Thymus (tissue), 11 donors: ENCODE measurements at regions not wholly inside any gene's neighbourhood (a gene's known extent, or its start where the extent isn't known, plus 50 kb on each side); places are given as distances from the start of the nearest gene placed in this dataset.

ENCODE experiments used
- DNase-seq, 9 donors: peaks; one replicate each; pipeline ENCODE4 v3.0.0-alpha.2; 2013; ENCODE audit warnings: low spot score in 9 of 9, low read depth in 6 of 9, missing footprints in 1 of 9
- H3K27ac ChIP-seq, 2 donors: one replicate each; pipeline ENCODE4 v1.5.1; 2013; ENCODE audit warnings: control low read depth in 1 of 2, low read depth in 1 of 2, low read length in 1 of 2, mild to moderate bottlenecking in 1 of 2, moderate library complexity in 1 of 2
- H3K27me3 ChIP-seq, 2 donors: one replicate each; pipeline ENCODE4 v1.5.1; 2013; ENCODE audit warnings: low read length in 1 of 2; ENCODE audit not compliant: control insufficient read depth in 2 of 2, insufficient read depth in 1 of 2
- H3K36me3 ChIP-seq, 2 donors: one replicate each; pipeline ENCODE4 v1.5.1; 2013; ENCODE audit warnings: low read length in 1 of 2, mild to moderate bottlenecking in 1 of 2, moderate library complexity in 1 of 2; ENCODE audit not compliant: control insufficient read depth in 2 of 2, insufficient read depth in 2 of 2
- H3K4me1 ChIP-seq, 2 donors: one replicate each; pipeline ENCODE4 v1.5.1; 2013; ENCODE audit warnings: low read length in 2 of 2; ENCODE audit not compliant: control insufficient read depth in 2 of 2, insufficient read depth in 2 of 2
- H3K4me3 ChIP-seq, 2 donors: one replicate each; pipeline ENCODE4 v1.5.1; 2013; ENCODE audit warnings: low read length in 2 of 2, control low read depth in 1 of 2, mild to moderate bottlenecking in 1 of 2
- H3K9me3 ChIP-seq, 2 donors: one replicate each; pipeline ENCODE4 v1.5.1; 2013; ENCODE audit warnings: low read length in 1 of 2, mild to moderate bottlenecking in 1 of 2; ENCODE audit not compliant: control insufficient read depth in 2 of 2, insufficient read depth in 1 of 2
- WGBS: extraction: QIAGEN DNeasy Blood & Tissue Kit; methylation state at CpG from one replicate; pipeline ENCODE4 v1.1.7; 2013; 5-methylcytosine and 5-hydroxymethylcytosine counted together
- donor health status: healthy.

DNA sequence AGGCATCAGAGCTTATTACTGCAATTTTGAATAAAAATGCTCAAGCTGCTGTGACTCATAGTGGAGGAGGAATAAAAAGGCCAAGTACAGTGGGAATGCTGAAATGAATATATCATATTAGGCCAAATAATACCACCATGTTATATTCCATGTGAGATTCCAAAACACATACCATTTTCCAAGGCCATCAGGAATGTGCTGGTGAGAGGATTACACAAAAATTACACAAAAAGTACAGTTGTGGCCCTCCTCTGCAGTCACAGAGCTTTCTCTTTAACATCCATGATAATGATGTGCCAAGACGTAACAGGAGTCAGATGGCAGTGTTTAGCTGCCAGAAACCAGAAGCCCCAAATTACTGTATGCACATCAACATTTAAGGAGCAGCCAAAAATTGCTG, 153.5 kb downstream of the PCDH18 start:
- Histone ChIP-seq H3K36me3 (no peaks in the 10 kb centered on the region), H3K4me3 (no peak overlapping the region), H3K27me3 (no peaks in the 10 kb centered on the region), H3K27ac (no peak overlapping the region), H3K4me1 (no peaks in the 10 kb centered on the region), H3K9me3 (no peaks in the 10 kb centered on the region)
- no peak for DNase-seq
- 95% methylated on average over 1 of the region's 1 CpG for WGBS

DNA sequence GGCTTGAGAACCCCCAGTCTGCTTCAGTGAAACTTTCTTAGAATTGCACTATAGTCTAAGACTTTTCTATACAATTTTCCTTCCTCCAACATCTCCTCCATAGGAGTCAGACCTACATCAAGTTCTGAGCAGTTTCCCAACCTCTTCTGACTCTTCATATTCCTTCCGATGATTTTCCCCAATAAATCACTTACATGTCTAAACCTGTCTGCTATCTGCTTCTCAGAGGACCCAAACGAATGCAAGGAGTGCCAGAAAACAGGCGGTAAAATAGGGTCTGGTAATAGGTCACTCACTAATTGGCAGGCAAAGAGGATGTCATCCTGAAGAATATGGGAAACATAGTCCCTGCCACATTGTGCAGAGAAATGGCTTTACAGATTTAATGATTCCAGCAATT, 153.9 kb downstream of the PCDH18 start:
- Histone ChIP-seq H3K27me3 (no peaks in the 10 kb centered on the region), H3K4me3 (no peak overlapping the region)
- WGBS: 93% methylated on average over 3 of the region's 3 CpGs

GRCh38 chr4:137376312-137376711, 156.0 kb downstream of the PCDH18 start:
- H3K36me3 ChIP-seq: no peaks in the 10 kb centered on the region
- no peaks in the 10 kb centered on the region for H3K27me3 ChIP-seq
- no peak for DNase-seq
- H3K4me3 ChIP-seq: no peak overlapping the region
- no peak overlapping the region for H3K27ac ChIP-seq
- no peaks in the 10 kb centered on the region for H3K9me3 ChIP-seq
- no peaks in the 10 kb centered on the region for H3K4me1 ChIP-seq
- 93% methylated on average over 2 of the region's 2 CpGs for WGBS

More for the DNA sequence above, 153.9 kb downstream of the PCDH18 start:
- H3K36me3 ChIP-seq: no peaks in the 10 kb centered on the region
- H3K4me1 ChIP-seq: no peaks in the 10 kb centered on the region
- H3K27ac ChIP-seq: no peak overlapping the region
- no peak for DNase-seq
- no peaks in the 10 kb centered on the region for H3K9me3 ChIP-seq

GRCh38 chr4:137375111-137375850, 157.0 kb downstream of the PCDH18 start:
- no peak for DNase-seq
- Histone ChIP-seq H3K27me3 (no peaks in the 10 kb centered on the region), H3K36me3 (no peaks in the 10 kb centered on the region), H3K4me1 (no peaks in the 10 kb centered on the region), H3K27ac (no peak overlapping the region), H3K9me3 (no peaks in the 10 kb centered on the region), H3K4me3 (no peak overlapping the region)
- WGBS: 70% methylated on average over 2 of the region's 2 CpGs

GRCh38 chr4:137370679-137371078, 161.6 kb downstream of the PCDH18 start:
- Histone ChIP-seq H3K27me3 (no peaks in the 10 kb centered on the region), H3K4me3 (no peak overlapping the region), H3K4me1 (no peaks in the 10 kb centered on the region), H3K36me3 (no peaks in the 10 kb centered on the region), H3K27ac (no peak overlapping the region), H3K9me3 (no peaks in the 10 kb centered on the region)
- 85% methylated on average over 2 of the region's 2 CpGs for WGBS
- DNase-seq: no peak

DNA sequence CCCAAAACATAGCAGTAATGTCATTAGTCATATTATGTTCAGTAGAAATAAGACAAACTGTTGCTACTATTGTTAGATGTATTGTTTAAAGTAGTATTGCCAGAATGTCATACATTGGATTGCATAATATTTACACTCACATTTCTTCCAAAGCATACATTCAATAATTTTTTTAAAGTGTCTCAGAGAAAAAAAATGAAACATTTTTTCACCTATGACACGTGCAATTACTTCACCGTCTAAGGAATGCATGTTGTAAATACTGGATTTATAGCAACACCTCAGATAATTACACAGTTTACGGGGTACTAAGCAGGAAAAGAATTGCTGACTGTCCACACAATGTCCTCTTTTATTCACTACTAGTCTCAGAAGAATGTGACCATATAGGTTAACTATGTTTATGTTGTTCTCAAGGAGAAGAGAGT, 162.1 kb downstream of the PCDH18 start:
- Histone ChIP-seq H3K9me3 (no peaks in the 10 kb centered on the region), H3K27ac (no peak overlapping the region), H3K4me3 (no peak overlapping the region), H3K27me3 (no peaks in the 10 kb centered on the region), H3K4me1 (no peaks in the 10 kb centered on the region), H3K36me3 (no peaks in the 10 kb centered on the region)
- DNase-seq: no peak
- WGBS: 92% methylated on average over 3 of the region's 3 CpGs

DNA sequence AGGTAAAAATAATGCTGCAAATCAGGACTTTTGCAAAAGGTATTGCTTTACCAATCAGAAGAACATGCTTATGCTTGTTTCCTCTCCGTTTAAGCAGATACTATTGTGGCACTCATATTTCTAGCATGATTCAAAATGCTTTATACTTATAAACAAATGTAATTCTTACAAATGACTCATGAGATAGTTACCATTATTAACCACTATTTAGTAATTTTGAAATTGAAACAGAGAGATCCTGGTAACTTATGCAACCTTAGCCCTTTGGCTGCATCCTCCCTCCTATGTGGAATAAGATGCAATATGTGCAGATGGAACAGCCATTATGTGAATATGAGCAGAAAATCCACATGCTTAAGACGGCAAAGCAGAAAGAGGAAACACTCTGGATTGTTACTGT, 164.7 kb downstream of the PCDH18 start:
- H3K27me3 ChIP-seq: no peaks in the 10 kb centered on the region
- no peaks in the 10 kb centered on the region for H3K36me3 ChIP-seq
- H3K9me3 ChIP-seq: no peaks in the 10 kb centered on the region
- 84% methylated on average over 2 of the region's 2 CpGs for WGBS
- H3K4me1 ChIP-seq: no peaks in the 10 kb centered on the region
- DNase-seq: no peak
- H3K4me3 ChIP-seq: no peak overlapping the region
- no peak overlapping the region for H3K27ac ChIP-seq

GRCh38 chr4:137363496-137363895, 168.8 kb downstream of the PCDH18 start:
- no peak overlapping the region for H3K4me3 ChIP-seq
- H3K9me3 ChIP-seq: no peaks in the 10 kb centered on the region
- H3K27me3 ChIP-seq: no peaks in the 10 kb centered on the region
- WGBS: 90% methylated on average over 4 of the region's 4 CpGs
- no peak for DNase-seq
- H3K4me1 ChIP-seq: no peaks in the 10 kb centered on the region
- no peak overlapping the region for H3K27ac ChIP-seq
- no peaks in the 10 kb centered on the region for H3K36me3 ChIP-seq

DNA sequence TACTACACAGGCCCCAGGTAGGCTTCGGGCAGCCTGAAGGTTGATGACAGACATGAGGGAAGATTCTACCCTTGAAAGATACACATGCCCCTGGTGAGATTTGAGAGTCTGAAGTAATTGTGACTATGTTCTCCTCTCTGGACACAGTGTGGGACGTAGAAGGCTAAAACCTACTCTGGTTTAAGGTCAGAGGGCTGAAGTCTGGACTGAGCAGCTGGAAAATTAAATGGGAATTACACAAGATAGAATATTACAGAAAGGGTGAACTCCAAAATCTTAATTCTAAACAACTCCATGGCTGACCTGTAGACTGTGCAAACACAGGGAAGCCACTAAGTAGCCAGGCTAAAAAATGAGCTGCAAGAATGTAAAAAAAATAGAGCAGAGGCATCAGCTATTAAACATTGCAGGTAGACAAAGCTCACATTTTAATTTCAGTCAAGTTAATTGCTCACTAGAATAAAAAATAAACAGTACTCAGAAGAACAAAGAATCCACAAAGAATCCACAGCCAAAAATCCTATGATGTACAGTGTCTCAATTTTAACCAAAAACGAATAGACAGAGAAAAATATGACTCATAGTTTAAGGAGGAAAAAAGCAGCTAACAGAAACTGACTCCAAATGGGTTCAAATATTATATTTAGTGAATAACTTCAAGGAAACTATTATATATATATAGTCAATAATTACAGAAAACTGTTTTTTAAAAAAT, 170.4 kb downstream of the PCDH18 start:
- Histone ChIP-seq H3K9me3 (no peaks in the 10 kb centered on the region), H3K27me3 (no peaks in the 10 kb centered on the region), H3K4me1 (no peaks in the 10 kb centered on the region), H3K27ac (no peak overlapping the region), H3K4me3 (no peak overlapping the region), H3K36me3 (no peaks in the 10 kb centered on the region)
- 88% methylated on average over 3 of the region's 3 CpGs for WGBS
- DNase-seq: no peak
